COR-L47 (cell line): ENCODE measurements at regions not wholly inside any gene's neighbourhood (a gene's known extent, or its start where the extent isn't known, plus 50 kb on each side); places are given as distances from the start of the nearest gene placed in this dataset.
"Not testable (repeated sequence)": the region's sequence is repeated elsewhere in the genome, so short reads cannot be mapped to it uniquely, and the experiment has no call there.

Source experiments
- DNase-seq: peaks from one replicate; lab custom pipeline; 2025; lab: John Stamatoyannopoulos, UW

DNA sequence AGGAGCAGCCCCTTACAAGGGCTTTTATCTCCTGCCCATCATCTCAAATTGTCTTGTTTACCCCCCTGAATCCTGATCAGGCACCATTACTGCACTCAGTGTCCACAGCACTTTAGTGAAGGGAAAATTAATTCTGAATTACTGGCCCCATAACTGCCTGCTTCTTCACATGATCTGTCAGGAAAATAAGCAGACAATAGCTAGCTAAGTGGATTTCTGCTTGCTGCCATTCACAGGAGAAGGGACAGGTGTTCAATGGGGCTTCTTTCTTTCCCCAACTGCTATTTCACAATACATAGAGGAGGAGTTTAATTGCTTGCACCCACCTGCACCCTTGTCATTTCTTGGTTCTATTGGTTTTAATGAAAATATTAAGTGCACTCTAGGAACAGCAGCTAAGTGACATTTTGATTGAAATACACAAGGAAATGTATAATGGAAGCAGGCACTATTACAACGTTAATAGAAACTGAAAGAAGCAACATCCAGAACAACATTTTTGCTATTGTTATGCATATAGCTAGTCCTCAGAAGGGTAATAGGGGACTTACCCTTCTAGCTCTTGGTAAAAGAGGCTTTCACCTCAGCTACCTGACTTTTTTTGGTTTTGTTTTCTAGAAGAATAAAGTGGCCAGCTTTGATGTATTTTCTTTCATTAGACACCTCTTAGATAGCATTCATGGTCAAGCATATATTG lies 599.3 kb upstream of the TLE4 start:
- peak; percentile 73 for DNase-seq

DNA sequence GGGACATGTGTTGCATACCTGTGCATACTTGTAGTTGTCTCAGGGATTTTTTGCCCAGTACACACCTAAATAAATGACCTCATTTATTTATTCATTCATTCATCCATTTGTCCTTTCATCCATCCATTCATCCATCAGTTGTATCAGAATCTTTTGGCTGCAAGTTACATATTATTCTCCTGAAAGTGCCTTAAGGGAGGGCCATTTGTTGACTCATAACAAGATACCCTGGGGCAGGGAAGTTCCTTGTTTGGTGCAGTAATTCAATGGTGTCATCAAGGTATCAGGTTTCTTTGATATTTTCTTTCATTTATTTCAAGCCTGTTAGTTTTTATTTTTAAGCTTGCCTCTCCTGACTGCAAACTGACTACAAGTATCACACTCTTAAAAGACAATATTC lies 597.9 kb upstream of the TLE4 start:
- DNase-seq: peak; percentile 46

DNA sequence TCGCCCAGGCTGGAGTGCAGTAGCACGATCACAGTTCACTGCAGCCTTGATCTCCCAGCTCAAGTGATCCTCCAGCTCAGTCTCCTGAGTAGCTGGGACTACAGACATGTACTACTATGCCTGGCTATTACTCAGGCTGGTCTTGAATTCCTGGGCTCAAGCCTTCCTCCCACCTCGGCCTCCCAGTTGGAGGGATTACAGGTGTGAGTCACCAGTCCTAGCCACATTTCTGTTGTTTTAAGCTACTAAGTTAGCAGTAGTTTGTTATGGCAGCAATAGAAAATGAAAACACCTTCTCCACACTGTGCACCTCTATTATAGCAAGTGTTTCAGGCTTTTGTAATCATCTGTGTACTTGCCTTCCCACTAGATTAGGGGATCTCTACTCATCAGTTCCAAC lies 588.9 kb upstream of the TLE4 start:
- no peak for DNase-seq

DNA sequence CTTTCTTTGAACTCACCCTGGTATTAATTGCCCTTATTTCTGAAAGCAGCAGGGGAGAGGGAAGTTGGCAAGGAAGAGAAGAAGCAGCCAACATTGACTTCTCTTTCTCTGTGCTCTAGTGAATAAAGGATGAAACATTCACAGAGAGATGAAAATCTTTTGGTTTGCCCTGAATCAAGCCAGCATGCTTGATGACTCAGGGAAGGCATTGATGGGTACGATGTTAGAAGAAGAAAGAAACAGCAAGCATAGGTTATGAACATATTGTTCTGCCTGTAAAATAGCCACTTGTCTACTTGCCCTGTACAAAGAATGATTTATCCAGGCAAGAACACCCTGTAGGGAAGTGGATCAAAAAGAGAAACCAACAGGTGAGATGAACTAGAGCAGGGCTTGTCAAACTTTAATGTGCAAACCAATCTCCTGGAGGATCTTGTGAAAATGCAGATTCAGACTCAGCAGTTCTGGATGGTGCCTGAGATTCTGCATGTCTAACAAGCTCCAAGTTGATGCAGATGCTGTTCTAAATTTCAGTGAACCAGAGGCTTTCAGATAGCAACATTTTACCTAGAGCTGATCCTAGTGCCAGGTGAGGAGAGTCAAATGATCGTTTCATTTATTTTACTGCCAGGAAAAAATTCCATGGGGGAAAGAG lies 586.6 kb upstream of the TLE4 start:
- DNase-seq: no peak

DNA sequence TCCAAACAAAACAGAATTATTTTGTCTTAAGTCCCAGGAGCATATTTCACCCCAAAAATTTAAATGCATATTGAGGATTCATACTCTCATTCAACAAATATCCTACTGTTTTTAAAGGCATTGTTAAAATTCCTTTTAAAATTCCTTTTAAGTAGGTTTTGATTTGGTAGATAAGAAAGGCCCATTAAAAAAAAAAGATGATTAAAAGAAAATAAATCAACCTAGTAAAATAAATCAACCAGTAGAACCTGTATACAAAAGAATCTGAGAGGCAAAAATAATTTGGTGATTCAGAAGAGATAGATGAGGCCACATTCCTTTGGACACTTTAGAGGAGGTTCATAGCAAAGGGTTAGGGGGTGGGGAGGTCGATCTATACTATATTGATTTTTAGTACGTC lies 585.3 kb upstream of the TLE4 start:
- DNase-seq: no peak

DNA sequence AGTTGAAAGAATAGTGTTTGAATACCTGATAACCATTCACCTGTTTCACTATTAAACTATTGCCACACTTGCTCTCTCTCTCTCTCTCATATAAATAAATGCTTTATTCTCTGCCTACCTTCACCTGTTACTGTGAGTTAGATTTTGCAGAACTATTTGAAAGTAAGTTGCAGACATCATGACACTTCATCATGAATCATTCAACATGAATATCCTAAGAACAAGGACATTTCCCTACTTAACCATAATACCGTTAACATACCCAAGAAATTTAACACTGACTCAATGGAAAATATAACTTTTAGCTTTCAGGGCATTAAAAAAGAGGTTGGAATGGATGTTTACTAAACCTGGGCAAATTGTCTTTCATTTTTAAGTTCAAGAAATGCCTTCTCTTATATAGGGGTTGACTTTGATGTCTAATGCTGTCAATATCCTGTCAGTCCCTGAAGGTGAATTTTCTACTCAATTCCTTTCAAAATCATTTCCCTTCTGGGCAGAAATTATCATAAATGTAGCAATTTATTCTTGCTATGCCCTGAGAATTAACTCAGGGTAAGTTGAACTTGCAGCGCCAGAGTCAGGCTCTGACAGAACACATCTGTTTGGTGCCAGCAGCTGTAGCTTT lies 582.6 kb upstream of the TLE4 start:
- no peak for DNase-seq

DNA sequence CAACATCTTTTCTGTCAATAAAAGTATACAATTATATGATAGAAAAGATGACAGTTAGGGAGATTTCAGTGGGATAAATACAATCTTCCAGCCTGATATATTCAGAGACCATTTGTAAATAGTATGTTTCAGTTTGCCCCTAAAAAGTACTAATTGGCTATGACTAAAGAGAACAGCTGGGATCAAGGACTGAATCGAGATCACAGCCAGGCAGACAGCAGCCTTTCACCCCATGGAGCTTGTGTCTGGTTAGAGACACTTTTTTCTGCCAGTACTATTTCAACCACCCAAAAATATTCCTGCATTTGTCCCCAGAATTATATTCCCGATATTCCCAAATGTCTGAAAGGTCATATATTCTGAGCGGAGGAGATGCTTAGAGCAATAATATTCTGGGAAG lies 577.3 kb upstream of the TLE4 start:
- DNase-seq: no peak

DNA sequence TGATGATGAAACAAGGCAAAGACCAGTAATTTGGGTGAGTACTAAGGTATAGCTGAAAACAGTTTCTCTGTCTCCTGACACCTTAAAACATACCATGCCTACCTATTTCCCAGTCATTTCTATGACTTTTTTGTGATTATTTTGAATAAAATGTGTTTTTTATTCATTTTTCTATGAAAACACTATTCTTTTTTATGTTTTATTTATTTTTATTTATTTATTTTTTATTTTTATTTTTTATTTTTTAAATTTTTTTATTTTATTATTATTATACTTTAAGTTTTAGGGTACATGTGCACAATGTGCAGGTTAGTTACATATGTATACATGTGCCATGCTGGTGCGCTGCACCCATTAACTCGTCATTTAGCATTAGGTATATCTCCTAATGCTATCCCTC lies 576.8 kb upstream of the TLE4 start:
- not testable (repeated sequence) for DNase-seq

DNA sequence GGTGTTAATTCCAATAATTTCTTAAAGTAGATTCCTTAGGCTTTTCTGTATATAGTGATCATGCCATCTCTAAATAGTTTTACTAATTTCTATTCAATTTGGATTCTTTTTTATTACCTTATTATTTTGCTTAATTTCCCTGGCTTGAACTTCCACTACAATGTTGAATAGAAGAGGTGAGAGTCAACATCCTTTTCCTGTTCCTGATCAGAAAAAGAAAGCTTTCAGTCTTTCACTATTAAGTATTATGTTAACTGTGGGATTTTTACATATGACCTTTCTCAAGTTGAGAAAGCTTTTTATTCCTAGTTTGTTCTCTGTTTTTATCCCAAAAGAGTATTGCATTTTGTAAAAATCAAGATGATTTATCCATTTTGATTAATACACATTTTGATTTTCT lies 574.5 kb upstream of the TLE4 start:
- no peak for DNase-seq

DNA sequence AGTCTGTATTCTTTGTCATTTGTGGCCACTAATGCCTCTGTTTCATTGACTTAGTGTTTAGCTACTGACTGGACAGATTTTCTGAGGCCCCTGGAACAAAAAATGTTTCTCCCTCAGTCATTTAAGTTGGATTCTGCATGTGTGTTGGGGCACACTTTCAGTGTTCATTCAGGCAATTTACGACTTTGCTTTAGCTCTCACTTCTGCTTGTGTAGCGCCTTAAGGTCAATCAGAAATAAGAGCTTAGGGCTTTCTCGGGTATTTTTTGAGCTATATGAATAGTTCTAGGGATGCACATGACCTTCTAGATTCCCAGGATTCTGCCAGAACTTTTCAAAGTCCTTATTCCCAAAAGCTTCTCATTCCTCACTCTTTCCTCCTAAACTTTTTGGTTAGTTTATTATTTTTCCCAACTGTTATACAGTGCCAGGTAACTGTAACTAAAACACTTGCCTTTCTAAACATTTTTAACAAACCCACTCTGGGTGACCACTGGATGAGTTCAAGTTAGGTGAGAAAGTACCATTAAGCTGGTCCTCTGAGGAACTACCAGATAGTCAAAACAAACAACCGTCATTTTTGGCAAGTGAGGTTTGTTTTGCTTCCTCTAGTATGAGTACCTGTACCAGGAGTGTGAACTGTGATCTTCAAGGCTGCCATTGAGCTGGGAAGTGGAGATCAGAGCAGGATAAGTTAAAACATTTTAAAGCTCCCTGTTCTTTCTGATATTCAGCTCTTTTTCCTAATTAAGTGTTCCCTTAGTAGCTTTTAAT lies 571.3 kb upstream of the TLE4 start:
- DNase-seq: no peak

DNA sequence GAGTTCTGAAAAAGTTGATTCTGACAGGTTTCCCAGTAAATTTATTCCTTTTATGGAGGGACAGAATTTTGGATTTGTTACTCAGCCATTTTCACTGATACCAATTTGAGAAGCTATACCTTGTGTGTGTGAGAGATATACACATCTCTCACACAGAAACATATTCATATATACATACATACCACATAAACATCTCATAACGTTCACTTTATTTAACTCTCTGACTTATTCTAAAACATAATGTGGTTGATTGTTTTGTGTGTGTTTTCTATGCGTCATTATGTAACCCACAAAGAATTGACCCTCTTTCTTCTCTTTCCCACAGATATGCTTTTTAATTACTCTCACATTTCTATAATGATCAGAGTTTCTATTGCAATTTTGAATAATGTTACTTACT lies 570.8 kb upstream of the TLE4 start:
- DNase-seq: no peak

DNA sequence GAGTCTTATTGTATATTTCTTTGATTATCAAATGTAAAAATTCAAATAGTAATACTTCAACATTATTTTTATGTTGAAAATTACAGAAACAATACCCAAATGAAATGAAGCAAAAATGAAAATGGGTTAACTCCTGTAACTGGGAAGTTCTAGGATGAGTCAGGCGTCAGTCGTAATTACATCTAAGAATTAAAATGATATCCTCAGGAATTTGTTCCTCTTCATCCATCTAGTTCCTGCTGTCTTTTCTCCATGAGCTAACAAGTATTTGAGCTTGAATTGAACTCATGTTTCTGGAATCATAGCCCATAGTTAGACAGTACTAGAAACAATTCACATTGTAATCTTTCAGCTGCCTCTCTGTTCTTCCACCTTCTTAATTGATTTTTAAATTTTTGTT lies 568.3 kb upstream of the TLE4 start:
- DNase-seq: no peak

DNA sequence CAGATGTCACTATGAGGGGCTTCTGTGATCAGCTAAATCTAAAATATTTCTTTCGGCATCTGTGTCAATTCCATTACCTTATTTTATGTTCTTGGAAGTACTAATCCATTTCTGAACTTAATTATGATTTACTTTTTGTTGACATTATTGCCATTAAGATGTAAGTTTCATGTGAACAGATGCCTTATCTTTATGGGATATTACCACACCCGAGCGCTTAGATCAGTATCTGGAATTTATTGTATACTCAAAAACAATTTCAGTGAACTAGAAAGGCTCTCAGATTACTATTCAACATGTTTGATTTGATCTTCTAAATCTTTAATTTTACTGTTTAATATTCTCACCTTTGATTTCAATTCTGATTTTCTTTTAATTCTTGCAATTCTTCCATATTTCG lies 567.7 kb upstream of the TLE4 start:
- DNase-seq: no peak

DNA sequence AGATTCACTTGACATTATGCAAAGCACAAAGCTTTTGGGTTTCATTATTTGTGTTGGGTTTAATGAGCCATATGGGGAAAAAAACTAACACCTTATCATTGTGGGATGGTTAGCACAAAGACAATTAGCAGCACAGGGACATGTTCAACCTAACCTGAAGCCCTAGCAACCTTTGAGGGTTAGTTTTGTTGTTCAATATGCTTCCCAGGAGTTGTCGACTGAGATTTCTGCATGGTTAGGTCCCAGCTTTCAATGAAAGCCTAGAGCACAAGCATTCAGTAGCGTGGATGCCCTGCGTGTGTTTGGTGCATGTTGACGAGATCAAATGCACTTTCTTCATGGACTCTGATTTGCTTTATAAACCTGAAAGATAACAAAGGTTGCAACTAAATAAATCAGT lies 565.2 kb upstream of the TLE4 start:
- DNase-seq: no peak

DNA sequence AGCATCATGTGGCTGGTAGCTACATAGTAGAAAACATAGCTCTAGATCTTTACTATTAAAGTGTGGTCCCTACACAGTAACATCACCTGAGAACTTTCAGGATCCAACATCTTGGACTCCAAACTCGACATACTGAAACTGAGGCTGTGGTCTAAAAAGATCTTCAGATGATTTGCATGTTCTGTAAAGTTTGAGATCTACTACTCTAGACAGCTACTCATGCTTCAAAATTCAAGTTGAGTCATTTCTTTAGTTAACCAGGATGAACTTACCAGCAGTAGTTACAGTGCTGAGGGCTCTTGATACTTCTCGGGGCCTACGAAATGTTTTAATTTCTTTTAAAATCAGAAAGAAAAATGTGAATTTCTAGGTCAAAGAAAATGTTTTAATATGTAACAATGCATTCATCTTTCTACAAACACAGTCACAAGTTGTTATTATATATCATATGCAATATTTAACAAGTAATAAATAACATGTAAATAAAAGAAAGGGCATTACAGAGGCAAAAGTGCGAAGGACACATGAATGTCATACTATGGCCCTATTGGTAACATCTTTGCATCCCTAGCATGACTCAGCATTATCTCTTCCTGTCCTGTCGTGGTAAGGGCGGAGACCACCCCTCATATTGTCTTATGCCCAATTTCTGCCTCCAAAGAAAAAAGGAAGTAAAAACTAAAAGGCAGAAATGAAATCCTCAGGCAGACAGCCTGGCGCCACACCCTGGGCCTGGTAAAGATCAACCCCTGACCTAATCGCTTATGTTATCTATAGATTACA lies 563.9 kb upstream of the TLE4 start:
- no peak for DNase-seq

DNA sequence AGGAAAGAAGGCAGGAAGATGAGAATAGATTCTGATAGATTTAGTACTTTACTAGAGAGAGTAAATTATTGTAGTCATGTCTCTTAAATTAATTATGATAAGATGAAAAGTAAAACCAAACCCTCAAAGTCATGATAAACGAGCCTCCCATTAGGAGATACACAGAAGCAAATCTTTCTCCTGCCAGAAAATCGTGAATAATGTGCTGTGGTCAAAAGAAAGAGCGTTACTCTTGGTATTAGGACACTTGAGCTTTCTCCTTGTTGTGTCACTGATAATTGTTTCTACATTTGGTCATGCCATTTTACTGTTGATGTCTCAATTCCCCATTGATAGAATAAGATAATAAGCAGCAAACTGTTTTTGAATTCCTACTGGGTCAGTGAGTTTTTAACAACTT lies 562.8 kb upstream of the TLE4 start:
- DNase-seq: no peak

DNA sequence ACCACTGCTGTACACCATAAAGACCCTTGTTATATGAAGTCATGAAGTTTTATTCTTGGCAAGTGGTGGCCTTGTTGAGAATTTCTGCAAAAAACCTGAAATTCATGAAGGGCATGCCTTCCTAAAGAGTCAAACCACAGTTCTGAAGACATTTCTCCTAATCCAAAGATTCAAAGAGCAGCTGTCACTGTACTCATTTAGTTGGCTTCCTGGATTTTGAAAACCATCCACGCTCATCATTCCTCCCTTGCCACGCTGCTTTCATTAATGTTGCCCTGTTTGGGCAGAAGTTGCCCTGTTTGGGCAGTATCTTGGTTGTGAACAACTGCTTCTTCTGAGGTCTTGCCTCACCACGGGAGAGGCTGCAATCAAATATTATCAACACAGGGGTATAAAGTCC lies 560.3 kb upstream of the TLE4 start:
- no peak for DNase-seq

DNA sequence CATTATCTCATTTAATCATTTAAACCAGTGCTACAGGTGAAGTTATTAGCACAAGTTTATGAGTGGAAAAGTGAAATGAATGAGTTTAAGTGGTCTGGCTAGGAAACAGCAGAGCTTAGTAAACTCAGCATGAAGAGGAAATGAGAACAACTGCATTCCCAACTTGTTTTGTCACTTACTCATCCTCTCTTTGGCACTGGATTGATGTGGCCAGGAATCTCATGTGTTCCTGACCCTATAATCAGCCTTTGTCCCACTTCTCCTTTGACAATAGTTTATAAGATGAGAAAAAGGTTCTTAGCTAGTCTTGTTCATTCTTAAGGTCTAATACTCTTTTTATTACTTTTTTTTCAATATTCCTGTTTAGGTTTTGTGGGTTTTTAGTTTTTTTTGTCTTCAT lies 559.2 kb upstream of the TLE4 start:
- no peak for DNase-seq

DNA sequence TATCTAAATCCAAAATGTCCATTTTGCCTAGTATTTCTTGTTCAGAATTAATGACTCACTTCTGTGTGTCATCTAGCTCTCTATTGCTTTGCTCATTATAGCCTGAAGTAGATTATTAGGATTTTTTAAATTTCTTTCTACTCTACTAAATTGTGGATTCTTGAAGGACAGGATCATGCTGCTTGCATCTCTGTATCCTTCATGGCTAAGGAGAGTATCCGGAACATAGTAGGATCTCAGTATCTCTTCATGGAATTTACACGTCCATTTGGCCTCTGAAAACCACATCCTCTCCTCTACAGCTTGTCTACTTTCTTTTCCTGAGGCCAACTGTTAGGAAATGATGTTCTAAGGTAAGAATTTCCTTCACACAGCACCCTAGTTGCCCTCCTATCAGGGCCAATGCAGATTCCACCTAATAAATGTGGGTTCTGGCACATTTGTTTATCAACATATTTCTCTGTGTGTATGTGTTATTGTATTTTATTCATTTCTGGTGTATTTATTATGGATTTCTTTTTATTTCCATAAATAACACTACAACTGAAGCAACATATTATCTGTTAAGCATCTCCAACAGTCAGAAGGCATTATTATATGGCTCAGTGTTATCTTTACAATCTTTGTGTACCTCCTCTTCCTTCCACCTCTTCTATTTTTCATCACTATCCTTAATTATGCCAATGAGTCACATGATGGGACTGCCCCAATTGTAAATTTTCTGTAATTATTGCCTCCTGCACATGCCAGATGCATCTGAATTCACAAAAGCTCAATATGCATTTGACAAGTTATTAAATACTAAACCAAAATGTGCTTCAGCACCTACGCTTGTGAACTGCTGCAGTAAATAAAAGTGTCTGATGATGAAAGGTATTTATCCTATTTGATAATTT lies 557.8 kb upstream of the TLE4 start:
- no peak for DNase-seq

DNA sequence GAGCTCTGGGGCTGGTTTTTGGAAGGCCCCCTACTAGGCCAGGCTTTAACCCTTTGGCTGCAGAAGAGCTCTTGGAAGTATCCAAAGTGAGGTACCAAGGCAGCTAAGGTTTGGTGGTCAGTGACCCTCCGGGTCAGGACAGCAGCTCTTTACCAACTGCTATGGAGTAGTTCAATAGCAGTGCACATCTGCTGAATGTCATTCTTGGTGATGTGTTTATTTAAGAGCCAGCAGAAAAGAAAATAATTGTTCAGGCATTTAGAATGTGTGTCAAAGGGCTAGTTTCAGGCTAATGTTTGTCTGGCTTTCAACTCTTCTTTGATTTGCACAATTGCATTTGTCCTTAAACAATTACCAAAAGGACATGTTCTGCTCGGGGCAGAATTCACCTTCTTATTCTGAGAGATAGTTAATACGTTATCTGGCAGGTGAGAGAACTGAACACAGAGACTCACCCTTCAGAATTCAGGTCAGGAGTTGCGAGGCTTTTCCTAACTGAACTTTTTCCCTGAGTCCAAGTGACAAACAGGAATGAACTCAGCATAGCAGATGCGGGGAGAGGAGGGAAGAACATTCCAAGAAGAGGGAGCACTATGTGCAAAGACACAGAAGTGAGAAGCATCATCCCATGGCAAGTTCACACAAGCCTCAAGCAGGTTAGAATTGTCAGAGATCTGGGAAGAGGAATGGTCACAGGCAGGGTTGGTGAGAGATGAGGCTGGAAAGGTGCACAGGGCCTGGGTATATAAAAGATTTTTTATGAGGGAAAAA lies 556.7 kb upstream of the TLE4 start:
- no peak for DNase-seq
